ENCODE measurements at regions not wholly inside any gene's neighbourhood (a gene's known extent, or its start where the extent isn't known, plus 50 kb on each side); places are given as distances from the start of the nearest gene placed in this dataset.

DNA sequence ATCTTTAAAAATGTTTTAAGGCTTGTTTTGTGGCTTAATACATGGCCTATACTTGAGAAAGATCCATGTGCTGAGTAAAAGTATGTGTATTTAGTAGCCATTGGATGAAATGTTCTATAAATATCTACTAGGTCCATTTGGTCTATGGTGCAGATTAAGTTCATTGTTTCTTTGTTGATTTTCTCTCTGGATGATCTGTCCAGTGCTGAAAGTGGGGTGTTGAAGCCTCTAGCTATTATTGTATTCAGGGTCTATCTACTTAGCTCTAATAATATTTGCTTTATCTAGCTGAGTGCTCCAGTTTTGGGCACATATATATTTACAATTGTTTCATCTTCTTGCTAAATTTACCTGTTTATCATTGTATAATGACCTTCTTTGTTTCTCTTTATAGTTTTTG is 272.2 kb upstream of the NR4A3 start:
- H3K4me3 ChIP-seq (ENCODE audit: low read depth, poor library complexity, severe bottlenecking) = no peak overlapping the region
- no peak for DNase-seq (ENCODE audit: low spot score in 2 of 2)
- TF ChIP-seq, protein P1, sequence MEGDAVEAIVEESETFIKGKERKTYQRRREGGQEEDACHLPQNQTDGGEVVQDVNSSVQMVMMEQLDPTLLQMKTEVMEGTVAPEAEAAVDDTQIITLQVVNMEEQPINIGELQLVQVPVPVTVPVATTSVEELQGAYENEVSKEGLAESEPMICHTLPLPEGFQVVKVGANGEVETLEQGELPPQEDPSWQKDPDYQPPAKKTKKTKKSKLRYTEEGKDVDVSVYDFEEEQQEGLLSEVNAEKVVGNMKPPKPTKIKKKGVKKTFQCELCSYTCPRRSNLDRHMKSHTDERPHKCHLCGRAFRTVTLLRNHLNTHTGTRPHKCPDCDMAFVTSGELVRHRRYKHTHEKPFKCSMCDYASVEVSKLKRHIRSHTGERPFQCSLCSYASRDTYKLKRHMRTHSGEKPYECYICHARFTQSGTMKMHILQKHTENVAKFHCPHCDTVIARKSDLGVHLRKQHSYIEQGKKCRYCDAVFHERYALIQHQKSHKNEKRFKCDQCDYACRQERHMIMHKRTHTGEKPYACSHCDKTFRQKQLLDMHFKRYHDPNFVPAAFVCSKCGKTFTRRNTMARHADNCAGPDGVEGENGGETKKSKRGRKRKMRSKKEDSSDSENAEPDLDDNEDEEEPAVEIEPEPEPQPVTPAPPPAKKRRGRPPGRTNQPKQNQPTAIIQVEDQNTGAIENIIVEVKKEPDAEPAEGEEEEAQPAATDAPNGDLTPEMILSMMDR (IDR thresholded peaks at IDR 0.05) = no peak
- no peak for TF ChIP-seq POLR2A (IDR thresholded peaks at IDR 0.05)
- intact Hi-C loops (cut with DNase I; ENCODE audit: low total_unique reads) = no loop called here

DNA sequence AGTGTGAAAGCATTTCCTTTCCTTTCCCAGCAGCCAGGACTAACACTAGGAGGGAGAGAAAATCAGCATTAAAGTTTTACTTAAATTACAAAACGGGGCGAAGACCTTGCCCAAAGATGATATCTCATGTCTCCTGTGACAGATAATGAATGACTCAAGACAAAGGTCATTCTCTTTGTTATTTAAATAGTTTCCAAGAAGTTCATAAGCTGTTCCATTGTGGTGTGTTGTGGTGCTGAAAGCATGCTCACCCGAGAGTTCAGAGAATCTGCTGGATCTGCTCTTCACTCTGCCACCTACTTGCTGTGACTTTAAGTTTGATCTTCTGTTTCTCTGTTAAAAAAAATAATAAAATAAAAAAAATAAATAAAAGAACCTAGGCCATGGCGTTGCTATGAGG is 265.9 kb upstream of the NR4A3 start:
- no peak overlapping the region for H3K4me3 ChIP-seq (ENCODE audit: low read depth, poor library complexity, severe bottlenecking)
- no peak for DNase-seq (ENCODE audit: low spot score in 2 of 2)
- intact Hi-C loops (cut with DNase I; ENCODE audit: low total_unique reads) = no loop called here
- 67 to 72% methylated on average over 4 of the region's 4 CpGs for WGBS, 2 donors
- TF ChIP-seq, protein P1 (IDR thresholded peaks at IDR 0.05) = no peak
- TF ChIP-seq POLR2A (IDR thresholded peaks at IDR 0.05) = no peak

DNA sequence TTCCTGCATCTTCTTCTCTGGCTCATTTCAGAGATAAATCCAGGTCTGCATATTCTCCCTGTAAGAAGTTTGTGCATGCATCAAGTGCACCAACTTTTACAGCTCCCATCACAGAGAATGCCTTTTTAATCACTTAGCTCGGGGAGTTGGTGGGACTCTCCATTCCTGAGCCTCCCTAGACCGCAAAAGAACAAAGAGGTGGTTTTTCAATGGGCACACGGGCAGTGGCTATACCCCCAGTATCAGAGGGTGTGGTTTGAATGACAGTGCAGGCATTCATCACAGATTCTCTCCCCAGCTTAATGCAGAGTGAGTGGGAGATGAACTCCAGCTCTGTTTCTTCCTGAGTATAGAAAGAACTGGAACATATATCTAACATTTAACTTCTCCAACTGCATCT is 264.7 kb upstream of the NR4A3 start:
- TF ChIP-seq POLR2A (IDR thresholded peaks at IDR 0.05) = no peak
- TF ChIP-seq, protein P1 (IDR thresholded peaks at IDR 0.05) = no peak
- 73 to 79% methylated on average over 3 of the region's 3 CpGs for WGBS, 2 donors

DNA sequence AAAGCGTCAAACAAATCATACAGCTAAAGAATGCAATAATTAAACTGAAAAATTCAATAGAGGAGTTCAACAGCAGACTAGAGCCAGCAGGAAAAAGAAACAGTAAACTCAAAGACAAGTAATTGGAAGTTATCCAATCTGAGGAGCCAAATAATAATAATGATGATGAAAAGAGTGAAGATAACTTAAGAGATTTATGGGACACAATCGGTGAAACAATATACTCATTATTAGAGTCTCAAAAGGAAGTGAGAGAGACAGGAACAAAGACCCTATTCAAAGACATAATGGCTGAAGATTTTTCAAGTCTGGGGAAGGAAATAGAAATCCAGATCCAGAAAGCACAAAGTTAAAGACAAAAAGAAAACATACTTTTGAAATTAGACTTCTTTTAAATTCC is 263.9 kb upstream of the NR4A3 start:
- DNase-seq (ENCODE audit: low spot score in 2 of 2) = no peak
- H3K4me3 ChIP-seq (ENCODE audit: low read depth, poor library complexity, severe bottlenecking) = no peak overlapping the region
- intact Hi-C loops (cut with DNase I; ENCODE audit: low total_unique reads) = no loop called here
- TF ChIP-seq, protein P1 (IDR thresholded peaks at IDR 0.05) = no peak
- no peak for TF ChIP-seq POLR2A (IDR thresholded peaks at IDR 0.05)
- 54 to 64% methylated on average over 2 of the region's 2 CpGs for WGBS, 2 donors

More for the DNA sequence above, 264.7 kb upstream of the NR4A3 start:
- intact Hi-C loops (cut with DNase I; ENCODE audit: low total_unique reads) = no loop called here
- no peak for DNase-seq (ENCODE audit: low spot score in 2 of 2)
- no peak overlapping the region for H3K4me3 ChIP-seq (ENCODE audit: low read depth, poor library complexity, severe bottlenecking)

DNA sequence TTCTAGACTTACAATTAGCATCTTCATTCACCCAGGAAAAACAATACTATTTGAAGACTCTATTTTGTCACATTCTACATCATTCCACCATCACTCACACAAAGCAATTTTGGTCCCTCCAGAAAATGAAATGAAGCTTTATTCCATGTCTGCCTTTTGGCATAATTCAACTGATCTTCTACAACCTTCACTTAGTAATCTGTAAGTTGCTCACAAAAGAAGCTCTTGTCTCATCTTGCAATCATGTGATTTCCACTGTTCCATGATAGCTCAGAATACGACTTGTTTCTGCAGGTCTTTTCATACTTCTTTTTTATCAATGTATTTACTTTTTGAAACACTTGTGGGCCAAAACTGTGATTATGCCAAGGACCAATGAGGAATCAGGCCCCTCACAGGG is 261.9 kb upstream of the NR4A3 start:
- intact Hi-C loops (cut with DNase I; ENCODE audit: low total_unique reads) = no loop called here
- 41 to 50% methylated on average over 1 of the region's 1 CpG for WGBS, 2 donors
- DNase-seq (ENCODE audit: low spot score in 2 of 2) = no peak
- H3K4me3 ChIP-seq (ENCODE audit: low read depth, poor library complexity, severe bottlenecking) = no peak overlapping the region
- no peak for TF ChIP-seq POLR2A (IDR thresholded peaks at IDR 0.05)
- TF ChIP-seq, protein P1 (IDR thresholded peaks at IDR 0.05) = no peak

DNA sequence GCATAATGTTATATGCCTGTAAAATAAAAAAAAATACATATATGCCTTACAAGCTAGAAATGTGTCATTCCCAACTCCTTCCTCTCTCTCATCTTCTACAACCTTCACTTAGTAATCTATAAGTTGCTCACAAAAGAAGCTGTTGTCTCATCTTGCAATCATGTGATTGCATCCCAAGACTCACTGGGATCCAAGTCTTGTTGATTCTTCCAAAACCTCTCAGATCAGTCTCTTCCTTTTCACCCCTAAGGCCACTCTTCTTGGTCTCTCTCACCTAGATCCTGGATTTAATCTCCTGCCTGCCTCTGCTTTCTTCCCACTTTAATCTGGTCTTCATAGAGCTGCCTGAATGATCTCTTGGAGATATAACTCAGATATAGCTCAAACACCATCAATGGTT is 261.1 kb upstream of the NR4A3 start:
- no peak for DNase-seq (ENCODE audit: low spot score in 2 of 2)
- no peak overlapping the region for H3K4me3 ChIP-seq (ENCODE audit: low read depth, poor library complexity, severe bottlenecking)
- intact Hi-C loops (cut with DNase I; ENCODE audit: low total_unique reads) = no loop called here
- TF ChIP-seq, protein P1 (IDR thresholded peaks at IDR 0.05) = no peak
- TF ChIP-seq POLR2A (IDR thresholded peaks at IDR 0.05) = no peak
